ENCODE measurements at regions not wholly inside any gene's neighbourhood (a gene's known extent, or its start where the extent isn't known, plus 50 kb on each side); places are given as distances from the start of the nearest gene placed in this dataset.

- Mint-ChIP-seq H3K4me3 (no peak overlapping the region), H3K27ac (no peak overlapping the region), H3K4me1 (no peaks in the 10 kb centered on the region), H3K27me3 (ENCODE audit: insufficient read depth) (peaks cover 5% of the 10 kb centered on the region), H3K9me3 (no peaks in the 10 kb centered on the region), H3K36me3 (ENCODE audit: low read depth) (no peaks in the 10 kb centered on the region)
- Histone ChIP-seq H3K9ac (ENCODE audit: extremely low read depth, low read length, poor library complexity, severe bottlenecking) (no peak overlapping the region), H3K4me1 (ENCODE audit: control insufficient read depth, insufficient read depth, low read length) (no peaks in the 10 kb centered on the region), H3K27me3 (ENCODE audit: control insufficient read depth, insufficient read depth, low read length, poor library complexity, severe bottlenecking) (no peaks in the 10 kb centered on the region), H3K36me3 (ENCODE audit: control insufficient read depth, insufficient read depth, low read length) (no peaks in the 10 kb centered on the region), H3K9me3 (ENCODE audit: control insufficient read depth, low read length) (peaks cover 7% of the 10 kb centered on the region), H3K27ac (ENCODE audit: low read depth, low read length) (no peak overlapping the region), H3K4me3 (ENCODE audit: low read length) (no peak overlapping the region)
- no peak for TF ChIP-seq CTCF (conservative IDR thresholded peaks at IDR 0.05)
- WGBS, 2 experiments (ENCODE audit: insufficient coverage in 1 of 2, insufficient read length in 1 of 2), result no CpG with 5 or more reads among the region's 1 CpG
- no peak for DNase-seq
Measured at GRCh38 chr20:54872440-54872839, 397.0 kb downstream of the DOK5 start.

GRCh38 chr20:54869765-54870164 lies 394.4 kb downstream of the DOK5 start:
- peaks cover 15% of the 10 kb centered on the region for H3K9me3 ChIP-seq (ENCODE audit: control insufficient read depth, low read length)
- TF ChIP-seq CTCF (conservative IDR thresholded peaks at IDR 0.05), result no peak
- no peaks in the 10 kb centered on the region for H3K9me3 Mint-ChIP-seq

GRCh38 chr20:54865273-54865672 lies 389.9 kb downstream of the DOK5 start:
- peaks cover 14% of the 10 kb centered on the region for H3K27me3 Mint-ChIP-seq (ENCODE audit: insufficient read depth)

More at GRCh38 chr20:54869765-54870164, 394.4 kb downstream of the DOK5 start:
- no peaks in the 10 kb centered on the region for H3K27me3 ChIP-seq (ENCODE audit: control insufficient read depth, insufficient read depth, low read length, poor library complexity, severe bottlenecking)
- Mint-ChIP-seq H3K4me1 (no peaks in the 10 kb centered on the region), H3K4me3 (no peak overlapping the region), H3K27ac (no peak overlapping the region), H3K36me3 (ENCODE audit: low read depth) (no peaks in the 10 kb centered on the region), H3K27me3 (ENCODE audit: insufficient read depth) (peaks cover 5% of the 10 kb centered on the region)
- no peaks in the 10 kb centered on the region for H3K4me1 ChIP-seq (ENCODE audit: control insufficient read depth, insufficient read depth, low read length)
- H3K27ac ChIP-seq (ENCODE audit: low read depth, low read length), result no peak overlapping the region
- H3K4me3 ChIP-seq (ENCODE audit: low read length), result no peak overlapping the region
- 72 to 75% methylated on average over 3 of the region's 3 CpGs for WGBS, 2 experiments (ENCODE audit: insufficient coverage in 1 of 2, insufficient read length in 1 of 2)
- H3K36me3 ChIP-seq (ENCODE audit: control insufficient read depth, insufficient read depth, low read length), result no peaks in the 10 kb centered on the region
- DNase-seq, result no peak
- no peak overlapping the region for H3K9ac ChIP-seq (ENCODE audit: extremely low read depth, low read length, poor library complexity, severe bottlenecking)

More at GRCh38 chr20:54865273-54865672, 389.9 kb downstream of the DOK5 start:
- no peaks in the 10 kb centered on the region for H3K36me3 ChIP-seq (ENCODE audit: control insufficient read depth, insufficient read depth, low read length)
- peaks cover 10% of the 10 kb centered on the region for H3K9me3 ChIP-seq (ENCODE audit: control insufficient read depth, low read length)
- Mint-ChIP-seq H3K9me3 (peaks cover 2% of the 10 kb centered on the region), H3K27ac (no peak overlapping the region), H3K4me3 (no peak overlapping the region), H3K36me3 (ENCODE audit: low read depth) (no peaks in the 10 kb centered on the region), H3K4me1 (no peaks in the 10 kb centered on the region)
- no peak overlapping the region for H3K9ac ChIP-seq (ENCODE audit: extremely low read depth, low read length, poor library complexity, severe bottlenecking)
- 87 to 88% methylated on average over 4 of the region's 4 CpGs for WGBS, 2 experiments (ENCODE audit: insufficient coverage in 1 of 2, insufficient read length in 1 of 2)
- H3K27ac ChIP-seq (ENCODE audit: low read depth, low read length), result no peak overlapping the region
- no peak overlapping the region for H3K4me3 ChIP-seq (ENCODE audit: low read length)
- no peak for TF ChIP-seq CTCF (conservative IDR thresholded peaks at IDR 0.05)
- H3K4me1 ChIP-seq (ENCODE audit: control insufficient read depth, insufficient read depth, low read length), result no peaks in the 10 kb centered on the region
- no peaks in the 10 kb centered on the region for H3K27me3 ChIP-seq (ENCODE audit: control insufficient read depth, insufficient read depth, low read length, poor library complexity, severe bottlenecking)
- DNase-seq, result no peak

Data from endodermal cell (in vitro differentiated cells).